ENCODE measurements at regions not wholly inside any gene's neighbourhood (a gene's known extent, or its start where the extent isn't known, plus 50 kb on each side); places are given as distances from the start of the nearest gene placed in this dataset.

DNA sequence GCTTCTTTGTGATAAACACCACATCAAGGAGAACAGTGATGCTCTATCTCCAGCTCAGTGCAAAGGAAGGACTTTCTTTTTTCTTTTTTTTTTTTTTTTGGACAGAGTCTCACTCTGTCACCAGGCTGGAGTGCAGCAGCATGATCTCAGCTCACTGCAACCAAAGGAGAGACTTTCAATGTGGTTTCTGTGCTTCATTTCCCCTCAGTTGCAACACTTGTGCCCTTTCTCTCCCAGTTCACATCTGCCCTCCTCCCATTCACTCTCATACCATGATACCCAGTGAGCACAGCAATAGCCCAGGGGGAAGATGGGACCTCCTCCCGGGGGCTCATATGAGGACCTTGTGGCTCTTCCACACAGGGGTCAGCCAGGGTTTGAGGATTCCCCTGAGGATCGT, 110.0 kb downstream of the MTRR start:
- TF ChIP-seq, protein P1, sequence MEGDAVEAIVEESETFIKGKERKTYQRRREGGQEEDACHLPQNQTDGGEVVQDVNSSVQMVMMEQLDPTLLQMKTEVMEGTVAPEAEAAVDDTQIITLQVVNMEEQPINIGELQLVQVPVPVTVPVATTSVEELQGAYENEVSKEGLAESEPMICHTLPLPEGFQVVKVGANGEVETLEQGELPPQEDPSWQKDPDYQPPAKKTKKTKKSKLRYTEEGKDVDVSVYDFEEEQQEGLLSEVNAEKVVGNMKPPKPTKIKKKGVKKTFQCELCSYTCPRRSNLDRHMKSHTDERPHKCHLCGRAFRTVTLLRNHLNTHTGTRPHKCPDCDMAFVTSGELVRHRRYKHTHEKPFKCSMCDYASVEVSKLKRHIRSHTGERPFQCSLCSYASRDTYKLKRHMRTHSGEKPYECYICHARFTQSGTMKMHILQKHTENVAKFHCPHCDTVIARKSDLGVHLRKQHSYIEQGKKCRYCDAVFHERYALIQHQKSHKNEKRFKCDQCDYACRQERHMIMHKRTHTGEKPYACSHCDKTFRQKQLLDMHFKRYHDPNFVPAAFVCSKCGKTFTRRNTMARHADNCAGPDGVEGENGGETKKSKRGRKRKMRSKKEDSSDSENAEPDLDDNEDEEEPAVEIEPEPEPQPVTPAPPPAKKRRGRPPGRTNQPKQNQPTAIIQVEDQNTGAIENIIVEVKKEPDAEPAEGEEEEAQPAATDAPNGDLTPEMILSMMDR (IDR thresholded peaks at IDR 0.05; ENCODE audit: low read length): no peak
- TF ChIP-seq EZH2 (IDR thresholded peaks at IDR 0.05; ENCODE audit: borderline replicate concordance, low read length): no peak

All from OCI-LY1 (cell line).